H1 (cell line): ENCODE measurements at regions not wholly inside any gene's neighbourhood (a gene's known extent, or its start where the extent isn't known, plus 50 kb on each side); places are given as distances from the start of the nearest gene placed in this dataset.

Experiments
- CTBP2 ChIP-seq: IDR thresholded peaks from 2 replicates; pipeline ENCODE4 v1.7.0; 2011; ENCODE audit warnings: borderline replicate concordance, mild to moderate bottlenecking, moderate library complexity, mixed read lengths, low read length; ENCODE audit not compliant: insufficient read depth, insufficient read length
- FOSL1 ChIP-seq: IDR thresholded peaks from 2 replicates; pipeline ENCODE4 v1.6.1; 2011; ENCODE audit warnings: mild to moderate bottlenecking, low read depth, low read length, moderate library complexity; ENCODE audit not compliant: insufficient read depth
- GTF2F1 ChIP-seq: IDR thresholded peaks from 2 replicates; pipeline ENCODE4 v1.6.1; 2012; ENCODE audit warnings: low read depth, low read length, improper control_type of control experiment, borderline replicate concordance
- HDAC2 ChIP-seq, 2 experiments: fragments of 300-600 bp in 1 of 2; sonication (generic) in 1 of 2; IDR thresholded peaks; 2 replicates each; pipeline ENCODE4 v1.6.1; 2011 to 2012; ENCODE audit warnings: low read depth in 2 of 2, low read length in 2 of 2, mild to moderate bottlenecking in 2 of 2, moderate library complexity in 2 of 2, borderline replicate concordance in 1 of 2, inconsistent platforms in 1 of 2
- JUND ChIP-seq: IDR thresholded peaks from 2 replicates; pipeline ENCODE4 v1.6.1; 2011; ENCODE audit warnings: mild to moderate bottlenecking, improper control_type of control experiment, low read length
- NANOG ChIP-seq: IDR thresholded peaks from 2 replicates; pipeline ENCODE4 v1.6.1; 2011; ENCODE audit warnings: low read length, low read depth, mild to moderate bottlenecking, inconsistent platforms; ENCODE audit not compliant: insufficient read depth, poor library complexity, severe bottlenecking
- RAD21 ChIP-seq, 2 experiments: IDR thresholded peaks in 1 of 2; conservative IDR thresholded peaks in 1 of 2; 2 replicates each; pipeline ENCODE4 v1.6.1; 2011; ENCODE audit warnings: low read depth in 2 of 2, low read length in 2 of 2, improper control_type of control experiment in 1 of 2, inconsistent platforms in 1 of 2, mild to moderate bottlenecking in 1 of 2, moderate library complexity in 1 of 2
- SIN3A ChIP-seq, 2 experiments: IDR thresholded peaks in 1 of 2; conservative IDR thresholded peaks in 1 of 2; 2 replicates each; pipeline ENCODE4 v1.6.1; 2011 to 2012; ENCODE audit warnings: low read length in 2 of 2, improper control_type of control experiment in 1 of 2, low read depth in 1 of 2, mild to moderate bottlenecking in 1 of 2
- SRF ChIP-seq: IDR thresholded peaks from 2 replicates; pipeline ENCODE4 v1.6.1; 2011; ENCODE audit warnings: mild to moderate bottlenecking, low read depth, low read length, moderate library complexity

GRCh38 chrX:115467961-115468360, 93.0 kb upstream of the PLS3 start (continued):
- TF ChIP-seq CTBP2 = no peak
- no peak for TF ChIP-seq SRF
- TF ChIP-seq GTF2F1 = no peak
- TF ChIP-seq JUND = no peak
- TF ChIP-seq FOSL1 = no peak
- no peak for TF ChIP-seq SIN3A (conservative IDR thresholded peaks at IDR 0.05 in 1 of 2, IDR thresholded peaks at IDR 0.05 in 1 of 2; ENCODE audit: low read depth in 1 of 2, low read length in 2 of 2)
- TF ChIP-seq RAD21 (IDR thresholded peaks at IDR 0.05 in 1 of 2, conservative IDR thresholded peaks at IDR 0.05 in 1 of 2; ENCODE audit: low read depth in 2 of 2, low read length in 2 of 2) = no peak
- no peak for TF ChIP-seq HDAC2 (IDR thresholded peaks at IDR 0.05; ENCODE audit: borderline replicate concordance in 1 of 2, low read depth in 2 of 2, low read length in 2 of 2)
- no peak for TF ChIP-seq NANOG
